ENCODE measurements at regions not wholly inside any gene's neighbourhood (a gene's known extent, or its start where the extent isn't known, plus 50 kb on each side); places are given as distances from the start of the nearest gene placed in this dataset.

DNA sequence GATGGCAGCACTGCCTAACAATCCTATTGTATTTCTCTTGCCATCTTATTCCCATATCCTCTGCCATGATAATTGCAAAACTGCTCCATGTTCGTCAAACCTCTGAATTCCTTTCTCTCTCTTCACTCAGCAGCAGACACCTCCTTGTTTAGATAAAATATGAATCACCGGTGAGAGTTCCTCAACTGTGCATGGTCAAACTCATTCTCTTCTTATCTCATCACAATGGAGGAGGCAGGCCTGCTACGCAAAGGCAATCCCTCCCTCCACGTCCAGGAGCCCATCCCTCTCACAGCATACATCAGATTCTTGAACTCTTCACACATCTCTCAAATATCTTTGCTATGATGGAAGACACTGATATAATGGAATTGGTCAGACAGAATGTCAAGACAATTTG lies 90.1 kb upstream of the DAAM1 start:
- H3K4me3 ChIP-seq: no peak overlapping the region
- H3K27me3 ChIP-seq (replicated peaks; ENCODE audit: insufficient read depth): no peaks in the 10 kb centered on the region
- WGBS: 87% methylated on average over 4 of the region's 4 CpGs
- intact Hi-C loops (cut with DNase I): no loop called here
- H3K36me3 ChIP-seq: no peaks in the 10 kb centered on the region
- H3K4me1 ChIP-seq (replicated peaks): no peaks in the 10 kb centered on the region
- H3K9me3 ChIP-seq: no peaks in the 10 kb centered on the region
- H3K27ac ChIP-seq: no peak overlapping the region
- TF ChIP-seq, protein P1, sequence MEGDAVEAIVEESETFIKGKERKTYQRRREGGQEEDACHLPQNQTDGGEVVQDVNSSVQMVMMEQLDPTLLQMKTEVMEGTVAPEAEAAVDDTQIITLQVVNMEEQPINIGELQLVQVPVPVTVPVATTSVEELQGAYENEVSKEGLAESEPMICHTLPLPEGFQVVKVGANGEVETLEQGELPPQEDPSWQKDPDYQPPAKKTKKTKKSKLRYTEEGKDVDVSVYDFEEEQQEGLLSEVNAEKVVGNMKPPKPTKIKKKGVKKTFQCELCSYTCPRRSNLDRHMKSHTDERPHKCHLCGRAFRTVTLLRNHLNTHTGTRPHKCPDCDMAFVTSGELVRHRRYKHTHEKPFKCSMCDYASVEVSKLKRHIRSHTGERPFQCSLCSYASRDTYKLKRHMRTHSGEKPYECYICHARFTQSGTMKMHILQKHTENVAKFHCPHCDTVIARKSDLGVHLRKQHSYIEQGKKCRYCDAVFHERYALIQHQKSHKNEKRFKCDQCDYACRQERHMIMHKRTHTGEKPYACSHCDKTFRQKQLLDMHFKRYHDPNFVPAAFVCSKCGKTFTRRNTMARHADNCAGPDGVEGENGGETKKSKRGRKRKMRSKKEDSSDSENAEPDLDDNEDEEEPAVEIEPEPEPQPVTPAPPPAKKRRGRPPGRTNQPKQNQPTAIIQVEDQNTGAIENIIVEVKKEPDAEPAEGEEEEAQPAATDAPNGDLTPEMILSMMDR (IDR thresholded peaks at IDR 0.05): no peak
- TF ChIP-seq POLR2AphosphoS5 (IDR thresholded peaks at IDR 0.05) (no peak), POLR2A (IDR thresholded peaks at IDR 0.05) (no peak)
- no peak for DNase-seq (ENCODE audit: low spot score)

DNA sequence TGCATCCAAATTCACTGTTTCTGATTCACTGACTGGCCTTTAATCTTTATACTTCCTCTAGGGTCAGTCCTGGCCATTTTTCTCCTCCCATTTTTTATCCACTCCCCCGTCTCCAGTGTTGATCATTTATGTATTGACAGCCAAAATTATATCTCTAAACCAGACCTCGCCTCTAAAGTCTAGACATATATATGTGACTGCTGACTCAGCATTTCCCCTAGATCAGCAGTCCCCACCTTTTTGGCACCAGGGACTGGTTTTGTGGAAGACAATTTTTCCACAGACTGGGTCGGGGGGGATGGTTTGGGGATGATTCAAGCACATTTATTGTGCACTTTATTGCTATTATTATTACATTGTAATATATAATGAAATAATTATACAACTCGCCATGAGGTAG lies 88.3 kb upstream of the DAAM1 start:
- Histone ChIP-seq H3K36me3 (no peaks in the 10 kb centered on the region), H3K4me1 (replicated peaks) (no peaks in the 10 kb centered on the region), H3K9me3 (no peaks in the 10 kb centered on the region), H3K4me3 (no peak overlapping the region), H3K27me3 (replicated peaks; ENCODE audit: insufficient read depth) (no peaks in the 10 kb centered on the region), H3K27ac (no peak overlapping the region)
- WGBS: 91% methylated on average over 4 of the region's 4 CpGs
- DNase-seq (ENCODE audit: low spot score): no peak
- intact Hi-C loops (cut with DNase I): no loop called here
- TF ChIP-seq POLR2AphosphoS5 (IDR thresholded peaks at IDR 0.05): no peak
- TF ChIP-seq, protein P1 (IDR thresholded peaks at IDR 0.05): no peak
- no peak for TF ChIP-seq POLR2A (IDR thresholded peaks at IDR 0.05)

DNA sequence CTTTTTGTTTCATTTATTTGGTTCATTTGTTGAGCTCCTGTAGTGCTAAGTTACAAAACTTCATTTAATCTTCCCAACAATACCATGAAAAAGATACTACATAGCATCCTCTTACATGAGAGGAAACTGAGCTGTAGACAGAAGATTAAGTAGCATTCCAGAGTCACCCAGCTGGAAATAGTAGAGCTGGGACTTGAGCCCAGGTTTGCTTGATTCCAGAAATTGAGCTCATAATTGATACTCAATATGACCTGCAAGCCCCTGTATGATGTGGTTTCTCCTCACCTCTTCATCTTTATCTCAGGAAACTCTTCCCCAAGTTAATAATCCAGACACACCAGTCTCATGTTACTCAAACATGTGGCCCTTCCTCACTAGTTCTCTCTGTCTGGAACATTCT lies 87.0 kb upstream of the DAAM1 start:
- intact Hi-C loops (cut with DNase I): no loop called here

DNA sequence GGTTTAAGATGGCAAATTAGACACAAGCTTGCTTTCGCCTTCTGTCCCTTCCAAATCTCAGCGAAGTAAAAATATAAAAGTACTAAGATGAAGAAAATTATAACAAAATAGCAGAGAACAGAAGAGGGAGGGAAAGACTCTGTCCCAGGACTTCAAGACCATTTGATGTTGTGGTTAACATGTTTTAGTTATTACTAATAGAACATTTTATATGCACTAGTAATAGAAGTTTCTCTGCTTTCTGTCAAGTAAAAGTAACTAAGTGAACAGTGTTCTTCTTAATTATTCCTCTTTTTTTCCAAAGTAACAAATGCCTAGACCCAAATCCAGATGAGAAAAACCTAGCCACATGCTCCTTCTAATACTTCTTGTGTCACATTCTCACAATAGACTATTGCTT lies 85.1 kb upstream of the DAAM1 start:
- Histone ChIP-seq H3K36me3 (no peaks in the 10 kb centered on the region), H3K4me3 (no peak overlapping the region), H3K27me3 (replicated peaks; ENCODE audit: insufficient read depth) (no peaks in the 10 kb centered on the region), H3K9me3 (no peaks in the 10 kb centered on the region), H3K4me1 (replicated peaks) (no peaks in the 10 kb centered on the region), H3K27ac (no peak overlapping the region)
- no peak for DNase-seq (ENCODE audit: low spot score)
- TF ChIP-seq POLR2AphosphoS5 (IDR thresholded peaks at IDR 0.05) (no peak), POLR2A (IDR thresholded peaks at IDR 0.05) (no peak)
- TF ChIP-seq, protein P1 (IDR thresholded peaks at IDR 0.05): no peak
- 81% methylated on average over 2 of the region's 2 CpGs for WGBS
- intact Hi-C loops (cut with DNase I): no loop called here

More for the DNA sequence above, 87.0 kb upstream of the DAAM1 start:
- no peak overlapping the region for H3K4me3 ChIP-seq
- TF ChIP-seq POLR2AphosphoS5 (IDR thresholded peaks at IDR 0.05) (no peak), POLR2A (IDR thresholded peaks at IDR 0.05) (no peak)
- TF ChIP-seq, protein P1 (IDR thresholded peaks at IDR 0.05): no peak
- no peak for DNase-seq (ENCODE audit: low spot score)
- no peaks in the 10 kb centered on the region for H3K9me3 ChIP-seq
- H3K27me3 ChIP-seq (replicated peaks; ENCODE audit: insufficient read depth): no peaks in the 10 kb centered on the region
- H3K27ac ChIP-seq: no peak overlapping the region
- no peaks in the 10 kb centered on the region for H3K4me1 ChIP-seq (replicated peaks)
- no peaks in the 10 kb centered on the region for H3K36me3 ChIP-seq

DNA sequence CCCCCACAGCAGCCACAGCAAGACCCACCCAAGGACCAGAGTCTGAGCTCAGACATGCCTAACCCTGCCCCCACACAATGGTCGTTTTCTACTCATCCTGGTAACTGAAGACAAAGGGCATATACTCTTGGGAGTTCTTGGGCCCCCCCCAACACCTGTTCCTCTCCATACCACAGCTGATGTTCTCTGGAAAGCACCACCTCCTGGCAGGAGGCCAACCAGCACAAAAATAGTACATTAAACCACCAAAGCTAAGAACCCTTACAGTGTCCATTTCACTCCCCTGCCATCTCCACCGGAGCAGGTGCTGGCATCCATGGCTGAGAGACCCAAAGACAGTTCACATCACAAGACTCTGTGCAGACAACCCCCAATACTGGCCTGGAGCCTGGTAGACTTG lies 80.6 kb upstream of the DAAM1 start:
- no peaks in the 10 kb centered on the region for H3K27me3 ChIP-seq (replicated peaks; ENCODE audit: insufficient read depth)
- intact Hi-C loops (cut with DNase I): no loop called here
- no peak overlapping the region for H3K27ac ChIP-seq
- 28% methylated on average over 2 of the region's 2 CpGs for WGBS
- no peaks in the 10 kb centered on the region for H3K4me1 ChIP-seq (replicated peaks)
- H3K36me3 ChIP-seq: no peaks in the 10 kb centered on the region
- no peak for TF ChIP-seq POLR2AphosphoS5 (IDR thresholded peaks at IDR 0.05)
- no peak for TF ChIP-seq POLR2A (IDR thresholded peaks at IDR 0.05)
- TF ChIP-seq, protein P1 (IDR thresholded peaks at IDR 0.05): no peak
- H3K9me3 ChIP-seq: no peaks in the 10 kb centered on the region
- no peak overlapping the region for H3K4me3 ChIP-seq
- no peak for DNase-seq (ENCODE audit: low spot score)

Measured in prostate gland (tissue), 2 donors.